ENCODE measurements at regions not wholly inside any gene's neighbourhood (a gene's known extent, or its start where the extent isn't known, plus 50 kb on each side); places are given as distances from the start of the nearest gene placed in this dataset.
"Not testable (repeated sequence)": the region's sequence is repeated elsewhere in the genome, so short reads cannot be mapped to it uniquely, and the experiment has no call there.

DNA sequence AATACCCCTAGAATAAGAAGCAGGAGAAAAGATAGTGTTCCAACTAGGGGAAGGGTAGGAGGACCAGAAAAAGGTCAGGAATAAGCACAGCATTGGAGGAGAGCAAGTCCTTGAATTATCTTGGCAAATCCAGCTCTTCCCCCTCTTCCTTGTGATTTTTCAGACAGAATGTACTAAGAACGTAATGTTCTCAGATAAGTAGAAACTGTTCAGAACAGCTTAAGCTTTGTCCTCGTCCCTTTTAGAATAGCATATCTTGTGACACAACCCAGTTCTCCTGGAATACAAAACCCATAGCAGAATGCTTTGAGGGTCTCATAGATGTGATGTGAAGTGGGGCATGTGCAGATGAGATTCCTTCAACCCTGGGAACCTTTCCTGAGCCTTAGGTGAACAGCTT is 97.4 kb downstream of the EMB start:
- no peak for DNase-seq (ENCODE audit: low read depth in 2 of 2)

GRCh38 chr5:50340757-50341156 is 100.3 kb downstream of the EMB start:
- DNase-seq (ENCODE audit: low read depth in 2 of 2): no peak

DNA sequence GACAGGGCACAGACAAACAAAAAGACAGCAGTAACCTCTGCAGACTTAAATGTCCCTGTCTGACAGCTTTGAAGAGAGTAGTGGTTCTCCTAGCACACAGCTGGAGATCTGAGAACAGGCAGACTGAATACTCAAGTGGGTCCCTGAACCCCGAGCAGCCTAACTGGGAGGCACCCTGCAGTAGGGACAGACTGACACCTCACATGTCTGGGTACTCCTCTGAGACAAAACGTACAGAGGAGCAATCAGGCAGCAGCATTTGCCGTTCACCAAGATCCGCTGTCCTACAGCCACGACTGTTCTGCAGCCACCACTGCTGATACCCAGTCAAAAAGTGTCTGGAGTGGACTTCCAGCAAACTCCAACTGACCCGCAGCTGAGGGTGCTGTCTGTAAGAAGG is 110.5 kb downstream of the EMB start:
- DNase-seq (ENCODE audit: low read depth in 2 of 2): not testable (repeated sequence)

DNA sequence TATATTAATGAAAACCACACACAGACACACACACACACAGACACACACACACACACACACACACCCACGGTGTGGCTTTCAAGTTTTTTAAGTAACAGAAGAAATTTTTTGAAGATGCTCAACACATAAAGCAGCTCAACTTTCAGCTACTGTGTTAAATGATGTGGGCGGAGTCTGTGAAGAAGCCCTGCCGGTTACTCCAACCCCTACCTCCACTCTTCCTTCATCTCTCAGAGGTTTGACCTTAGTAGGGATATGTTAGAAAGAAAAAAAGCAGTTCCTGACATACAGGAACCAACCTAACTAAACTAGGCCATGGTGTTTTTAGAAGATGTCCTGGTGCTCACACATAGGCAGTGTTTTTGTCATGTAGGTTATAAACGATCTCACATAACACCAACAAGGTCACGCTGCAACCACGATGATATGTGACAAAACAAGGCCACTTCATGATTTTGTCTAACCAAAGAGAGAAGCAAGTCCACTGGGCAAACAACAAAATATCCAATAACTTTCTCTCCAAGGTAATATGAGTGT is 112.8 kb downstream of the EMB start:
- DNase-seq (ENCODE audit: low read depth in 2 of 2): no peak

DNA sequence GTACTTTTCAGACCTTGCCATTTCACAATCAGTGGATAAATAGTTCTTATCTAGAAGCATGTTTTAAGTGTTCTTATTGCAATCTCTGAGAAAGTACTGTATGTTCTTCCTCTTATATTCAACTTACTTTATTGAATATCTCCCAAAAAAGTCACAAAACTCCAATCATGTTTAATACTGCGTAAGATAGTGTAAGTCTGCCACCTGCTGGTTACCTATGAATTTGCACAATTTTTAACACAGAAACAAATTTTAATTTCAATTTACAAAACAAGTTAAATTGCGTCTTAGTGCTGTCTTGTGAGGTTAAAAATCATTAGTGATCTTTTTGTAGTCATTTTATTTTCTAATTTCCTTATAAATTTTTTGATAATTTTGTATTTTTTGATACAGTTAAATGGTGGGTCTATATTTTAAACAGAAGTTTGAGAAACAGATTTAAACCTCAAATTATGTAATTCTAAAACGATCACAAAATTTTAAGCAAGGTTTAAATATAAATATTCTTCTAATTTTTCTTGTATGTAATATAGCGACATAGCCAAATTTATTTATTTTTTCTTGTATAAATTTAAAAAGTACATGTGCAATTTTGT is 115.8 kb downstream of the EMB start:
- DNase-seq (ENCODE audit: low read depth in 2 of 2): peak in 1 of 2 donors; percentile 17

- no peak for DNase-seq (ENCODE audit: low read depth in 2 of 2)
These were observed 120.8 kb downstream of the EMB start for GRCh38 chr5:50320131-50320749.

DNA sequence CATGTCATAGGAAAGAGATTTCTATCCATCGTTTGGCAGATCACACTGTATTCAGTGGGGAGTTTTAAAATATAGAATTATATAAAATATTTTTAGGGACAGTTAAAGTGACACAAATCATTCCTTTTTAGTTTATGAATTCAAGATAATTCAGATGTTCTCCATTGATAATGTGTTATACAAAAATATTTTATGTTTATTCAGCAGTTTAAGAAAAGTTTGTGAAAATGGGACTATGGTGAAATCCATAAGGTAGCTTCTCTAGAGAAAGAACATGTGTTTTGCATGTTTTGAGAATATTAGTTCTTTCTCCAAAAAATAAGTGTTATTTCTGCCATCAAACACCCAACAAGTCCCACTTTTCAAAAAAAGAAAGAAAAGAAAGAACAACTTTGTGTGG is 122.9 kb downstream of the EMB start:
- no peak for DNase-seq (ENCODE audit: low read depth in 2 of 2)

GRCh38 chr5:50306488-50306887 is 134.6 kb downstream of the EMB start:
- DNase-seq (ENCODE audit: low read depth in 2 of 2): not testable (repeated sequence)

DNA sequence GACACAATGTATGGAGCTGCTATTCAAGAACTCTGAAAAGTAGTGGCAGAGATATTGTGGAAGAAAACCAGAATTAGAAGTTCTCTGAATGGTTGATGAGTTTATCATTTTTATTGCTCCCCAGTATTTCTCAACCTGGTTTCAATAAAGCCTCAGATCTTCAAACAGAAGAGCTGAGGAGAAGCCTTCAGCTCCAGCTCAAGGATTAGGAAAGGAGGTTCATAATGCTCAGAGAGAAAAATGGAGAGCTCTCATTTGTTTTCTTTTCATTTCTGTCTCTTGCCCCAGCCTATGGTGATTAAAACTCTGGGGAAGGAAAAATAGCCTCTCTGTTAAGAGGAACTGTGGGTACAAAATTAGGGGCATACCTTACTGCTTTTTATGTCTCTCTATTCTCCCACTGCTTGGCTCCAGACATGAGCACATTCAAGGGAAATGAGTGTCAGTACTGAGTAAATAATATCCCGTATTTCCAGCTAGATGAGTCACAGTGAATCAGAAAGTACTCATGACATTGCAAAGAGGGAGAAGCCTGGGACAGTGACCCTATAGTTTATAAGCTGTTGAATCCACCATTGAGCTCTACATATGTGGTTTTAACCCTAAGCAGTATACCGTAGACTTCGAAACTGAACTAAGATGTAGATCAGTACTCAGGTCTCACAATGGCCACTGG is 138.1 kb downstream of the EMB start:
- DNase-seq (ENCODE audit: low read depth in 2 of 2): peak in 1 of 2 donors; percentile 6

- DNase-seq (ENCODE audit: low read depth in 2 of 2): no peak
These were observed 139.3 kb downstream of the EMB start for GRCh38 chr5:50301756-50302155.

DNA sequence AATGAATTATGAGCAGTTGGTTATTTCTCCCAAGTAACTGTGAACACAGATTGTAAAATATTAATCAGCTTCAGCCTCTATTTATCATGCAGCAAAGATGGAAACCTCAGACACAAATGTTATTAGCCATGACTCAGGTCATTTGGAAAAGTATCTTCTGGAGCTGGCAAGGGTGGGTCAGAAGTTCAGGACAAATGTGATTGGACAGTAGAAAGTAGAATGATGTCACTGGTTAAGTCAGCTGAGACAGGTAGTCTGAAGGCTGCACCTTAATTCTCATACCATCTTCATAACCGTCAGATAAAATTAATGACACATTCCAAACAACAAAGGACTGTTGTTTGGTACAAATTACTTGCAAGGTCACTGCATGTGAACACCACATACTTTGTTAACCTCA is 140.2 kb downstream of the EMB start:
- DNase-seq (ENCODE audit: low read depth in 2 of 2): no peak

- no peak for DNase-seq (ENCODE audit: low read depth in 2 of 2)
These were observed 141.2 kb downstream of the EMB start for GRCh38 chr5:50299896-50300295.

DNA sequence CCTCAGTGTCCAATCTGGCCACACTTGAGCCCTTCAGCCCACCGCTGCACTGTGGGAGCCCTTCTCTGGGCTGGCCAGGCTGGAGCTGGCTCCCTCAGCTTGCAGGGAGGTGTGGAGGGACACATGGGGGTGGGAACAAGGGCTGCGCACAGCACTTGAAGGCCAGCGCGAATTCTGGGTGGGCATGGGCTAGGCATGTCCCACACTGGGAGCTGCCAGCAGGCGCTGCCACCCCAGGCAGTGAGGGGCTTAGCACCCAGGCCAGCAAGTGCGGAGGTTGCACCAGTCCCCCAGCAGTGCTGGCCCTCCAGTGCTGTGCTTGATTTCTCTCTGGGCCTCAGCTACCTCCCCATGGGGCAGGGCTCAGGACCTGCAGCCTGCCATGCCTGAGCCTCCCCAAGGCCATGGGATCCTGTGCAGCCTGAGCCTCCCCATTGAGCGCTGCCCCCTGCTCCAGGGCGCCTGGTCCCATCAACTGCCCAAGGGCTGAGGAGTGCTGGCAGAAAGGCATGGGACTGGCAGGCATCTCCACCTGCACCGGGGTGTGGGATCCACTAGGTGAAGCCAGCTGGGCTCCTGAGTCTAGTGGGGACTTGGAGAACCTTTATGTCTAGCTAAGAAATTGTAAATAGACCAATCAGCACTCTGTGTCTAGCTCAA is 148.2 kb downstream of the EMB start:
- DNase-seq (ENCODE audit: low read depth in 2 of 2): no peak

DNA sequence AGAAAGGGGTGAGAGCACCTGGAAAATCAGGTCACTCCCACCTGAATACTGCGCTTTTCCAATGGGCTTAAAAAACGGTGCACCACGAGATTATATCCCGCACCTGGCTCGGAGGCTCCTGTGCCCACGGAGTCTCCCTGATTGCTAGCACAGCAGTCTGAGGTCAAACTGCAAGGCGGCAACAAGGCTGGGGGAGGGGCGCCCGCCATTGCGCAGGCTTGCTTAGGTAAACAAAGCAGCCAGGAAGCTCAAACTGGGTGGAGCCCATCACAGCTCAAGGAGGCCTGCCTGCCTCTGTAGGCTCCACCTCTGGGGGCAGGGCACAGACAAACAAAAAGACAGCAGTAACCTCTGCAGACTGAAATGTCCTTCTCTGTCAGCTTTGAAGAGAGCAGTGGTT is 160.6 kb downstream of the EMB start:
- not testable (repeated sequence) for DNase-seq (ENCODE audit: low read depth in 2 of 2)

Measured in dermis microvascular lymphatic vessel endothelial cell (primary cell).